ENCODE measurements at regions not wholly inside any gene's neighbourhood (a gene's known extent, or its start where the extent isn't known, plus 50 kb on each side); places are given as distances from the start of the nearest gene placed in this dataset.
"Not testable (repeated sequence)": the region's sequence is repeated elsewhere in the genome, so short reads cannot be mapped to it uniquely, and the experiment has no call there.

GRCh38 chr3:4897765-4898453 lies 81.3 kb upstream of the BHLHE40 start:
- DNase-seq (ENCODE audit: low spot score): no peak

GRCh38 chr3:4898454-4899313 lies 80.6 kb upstream of the BHLHE40 start:
- no peak for DNase-seq (ENCODE audit: low spot score)

DNA sequence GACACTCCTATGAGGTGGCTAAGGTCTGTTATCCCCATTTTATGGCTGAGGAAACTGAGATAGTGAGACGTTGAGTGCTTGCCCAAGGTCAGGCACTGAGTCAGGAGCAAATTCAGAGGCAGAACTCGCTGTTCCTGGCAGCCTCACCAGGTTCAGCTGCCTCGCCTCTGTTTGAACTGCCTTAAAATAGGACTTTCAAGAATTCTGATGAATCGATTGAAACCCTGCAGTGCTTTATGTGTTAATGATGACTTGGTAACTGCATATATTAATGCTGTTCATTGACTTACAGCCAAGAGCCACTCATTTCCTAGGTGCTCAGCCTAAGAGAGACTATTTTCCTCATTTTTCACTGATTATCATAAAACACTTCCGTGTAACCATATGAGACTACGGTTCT lies 79.5 kb upstream of the BHLHE40 start:
- no peak for DNase-seq (ENCODE audit: low spot score)

DNA sequence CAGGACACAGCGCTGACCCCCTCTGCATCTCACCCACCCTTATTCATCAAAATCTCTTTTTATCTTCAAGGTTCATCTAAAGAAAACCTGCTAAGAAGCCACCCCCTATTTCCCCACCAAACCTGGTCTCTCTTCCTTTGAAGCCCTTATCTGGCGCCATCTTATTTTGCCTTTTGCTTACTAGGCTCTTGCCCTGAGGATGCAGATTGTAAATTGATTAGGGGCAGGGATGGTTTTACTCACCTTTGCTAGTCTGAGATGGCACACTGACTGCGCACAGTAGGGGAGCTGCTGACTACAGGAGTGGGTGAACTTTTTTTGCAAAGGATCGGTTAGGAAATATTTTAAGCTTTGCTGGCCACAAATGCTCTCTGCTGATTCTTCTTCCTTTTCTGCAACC lies 78.9 kb upstream of the BHLHE40 start:
- no peak for DNase-seq (ENCODE audit: low spot score)

DNA sequence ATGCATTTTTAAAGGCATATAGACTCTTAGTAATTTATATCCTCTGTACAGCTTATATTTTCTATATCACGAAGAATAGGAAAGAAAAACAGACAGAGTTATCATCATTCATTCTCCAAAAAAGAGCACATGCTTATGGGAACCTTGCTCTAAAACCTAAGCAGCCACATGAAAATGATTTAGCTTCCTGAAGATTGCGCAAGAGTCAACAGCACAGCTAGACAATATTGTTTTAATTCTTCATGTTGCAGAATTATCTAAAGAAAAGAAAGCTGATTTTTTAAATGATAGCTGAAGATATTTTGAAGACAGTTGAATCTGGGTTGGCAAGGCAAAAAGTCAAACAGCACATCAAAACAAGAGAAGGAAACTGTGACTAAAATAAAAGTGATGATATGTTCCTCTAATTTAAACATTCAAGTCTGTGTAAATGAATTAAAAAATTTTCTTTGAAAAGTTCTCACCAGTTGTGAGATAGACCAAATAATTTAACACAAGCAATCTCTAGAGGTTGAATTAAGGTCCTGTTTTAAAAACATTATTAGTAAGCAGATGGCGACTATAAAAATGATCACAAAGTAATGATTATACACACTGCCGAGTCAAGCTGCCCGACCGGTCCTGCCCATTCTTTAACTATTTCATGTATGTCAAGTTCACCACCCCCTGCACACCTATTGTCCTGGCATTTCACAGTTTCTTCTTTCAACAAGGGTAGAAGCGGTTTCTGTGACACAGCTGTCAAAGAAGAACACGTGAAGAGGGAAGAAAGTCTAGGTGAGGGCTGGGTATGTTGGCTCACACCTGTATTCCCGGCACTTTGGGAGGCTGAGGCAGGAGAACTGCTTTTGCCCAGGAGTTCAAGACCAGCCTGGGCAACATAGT lies 74.2 kb upstream of the BHLHE40 start:
- no peak for DNase-seq (ENCODE audit: low spot score)

- DNase-seq (ENCODE audit: low spot score): peak; percentile 64
These were observed 73.1 kb upstream of the BHLHE40 start for GRCh38 chr3:4906107-4906621.

DNA sequence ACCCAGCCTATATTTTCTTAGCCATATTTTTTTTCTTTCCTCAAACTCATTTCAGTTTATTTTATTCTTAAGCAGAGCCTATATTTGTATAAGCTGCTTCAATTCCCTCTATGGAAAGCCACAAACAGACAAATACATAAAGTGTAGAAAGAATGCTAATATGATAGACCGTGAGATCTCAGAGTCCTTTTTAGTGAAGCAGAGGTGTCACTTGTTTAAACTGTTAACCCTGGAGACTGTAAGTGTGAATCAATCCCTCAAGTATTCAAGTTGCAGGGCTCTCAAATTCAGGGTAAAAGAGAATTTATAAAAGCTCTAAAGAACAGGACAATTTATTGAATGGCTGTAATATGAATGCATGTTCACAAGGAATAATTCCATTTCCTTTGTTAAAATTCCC lies 72.2 kb upstream of the BHLHE40 start:
- DNase-seq (ENCODE audit: low spot score): no peak

DNA sequence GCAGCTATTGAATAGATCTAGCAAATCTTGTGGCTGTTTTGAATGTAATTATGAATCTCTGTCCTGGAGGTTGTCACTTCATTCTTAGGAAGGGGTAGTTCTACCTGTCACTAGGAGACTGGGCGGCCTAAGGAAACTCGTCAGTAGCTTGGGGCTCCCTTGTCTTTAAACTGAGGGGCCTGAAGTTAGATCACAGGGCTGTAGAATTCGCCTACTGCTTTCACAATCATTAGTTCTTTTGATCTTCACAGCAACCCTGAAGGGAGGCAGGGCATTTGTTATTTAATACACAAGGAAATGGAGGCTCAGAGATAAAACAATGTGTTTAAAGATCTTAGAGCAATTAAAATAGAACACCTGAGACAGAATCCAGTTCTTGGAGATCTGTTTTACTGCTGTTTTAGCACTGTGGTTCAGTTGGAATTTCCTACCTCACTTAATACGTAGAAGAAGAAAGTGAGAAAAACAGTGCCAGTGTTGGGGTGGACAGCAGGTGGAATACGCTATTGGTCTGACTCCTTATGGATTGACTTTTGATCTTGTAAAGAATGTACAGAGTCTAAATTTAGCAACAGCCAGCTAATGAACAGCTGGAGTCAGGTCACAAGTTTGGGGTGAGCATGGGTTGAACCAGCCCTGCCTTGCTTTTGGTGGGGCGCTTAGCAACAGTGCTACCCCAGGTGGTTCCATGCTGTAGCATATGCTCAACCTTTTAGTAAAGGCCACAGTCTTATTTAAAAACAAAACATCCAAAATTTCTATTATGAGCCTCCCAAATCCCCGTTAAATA lies 71.4 kb upstream of the BHLHE40 start:
- DNase-seq (ENCODE audit: low spot score): no peak

GRCh38 chr3:4908433-4909156 lies 70.6 kb upstream of the BHLHE40 start:
- no peak for DNase-seq (ENCODE audit: low spot score)

- DNase-seq (ENCODE audit: low spot score): no peak
These were observed 64.8 kb upstream of the BHLHE40 start for GRCh38 chr3:4914464-4914863.

GRCh38 chr3:4921589-4921988 lies 57.6 kb upstream of the BHLHE40 start:
- DNase-seq (ENCODE audit: low spot score): not testable (repeated sequence)

GRCh38 chr3:4926892-4927291 lies 52.3 kb upstream of the BHLHE40 start:
- no peak for DNase-seq (ENCODE audit: low spot score)

- no peak for DNase-seq (ENCODE audit: low spot score)
These were observed 50.9 kb upstream of the BHLHE40 start for GRCh38 chr3:4928277-4928789.

All from RKO (cell line).